ENCODE measurements at regions not wholly inside any gene's neighbourhood (a gene's known extent, or its start where the extent isn't known, plus 50 kb on each side); places are given as distances from the start of the nearest gene placed in this dataset.

GRCh38 chr17:71740866-71741265 lies 380.0 kb upstream of the SOX9 start:
- H3K4me1 ChIP-seq (ENCODE audit: insufficient read depth), result no peaks in the 10 kb centered on the region
- H3K27me3 ChIP-seq (ENCODE audit: insufficient read depth), result no peaks in the 10 kb centered on the region
- H3K36me3 Mint-ChIP-seq (ENCODE audit: low read depth), result no peaks in the 10 kb centered on the region
- no peak overlapping the region for H3K4me3 Mint-ChIP-seq
- H3K4me3 ChIP-seq, result no peak overlapping the region
- no peaks in the 10 kb centered on the region for H3K36me3 ChIP-seq (ENCODE audit: insufficient read depth)
- no peaks in the 10 kb centered on the region for H3K27me3 Mint-ChIP-seq (ENCODE audit: insufficient read depth, low read depth, poor library complexity)
- 0 out of 2 replicates have a peak, but pooled peaks cover 5% of the 10 kb centered on the region for H3K9me2 ChIP-seq (ENCODE audit: insufficient read depth)
- H3K4me1 Mint-ChIP-seq, result no peaks in the 10 kb centered on the region
- no peak overlapping the region for H2AFZ ChIP-seq
- DNase-seq (ENCODE audit: low spot score), result no peak
- TF ChIP-seq POLR2AphosphoS5 (IDR thresholded peaks at IDR 0.05; ENCODE audit: low read depth), result no peak
- TF ChIP-seq CTCF (conservative IDR thresholded peaks at IDR 0.05; ENCODE audit: low read depth in 2 of 2), result no peak
- TF ChIP-seq CREB1 (CRISPR knock-in tag; IDR thresholded peaks at IDR 0.05; ENCODE audit: low read depth), result no peak
- no peak for TF ChIP-seq NANOG (IDR thresholded peaks at IDR 0.05; ENCODE audit: borderline replicate concordance)
- no peak for TF ChIP-seq ZNF331 (CRISPR knock-in tag; IDR thresholded peaks at IDR 0.05; ENCODE audit: low read depth)
- no peak for TF ChIP-seq ZNF462 (CRISPR knock-in tag; IDR thresholded peaks at IDR 0.05)
- TF ChIP-seq EZH2 (IDR thresholded peaks at IDR 0.05; ENCODE audit: low read depth, unreplicated experiment), result no peak
- no peak for TF ChIP-seq ZNF114 (CRISPR knock-in tag; IDR thresholded peaks at IDR 0.05)
- H3K79me2 ChIP-seq (replicated peaks; ENCODE audit: insufficient read depth), result no peaks in the 10 kb centered on the region
- H3K27ac ChIP-seq (ENCODE audit: low read depth), result no peak overlapping the region
- H3K9me3 Mint-ChIP-seq, result no peaks in the 10 kb centered on the region
- no peak overlapping the region for H3K4me2 ChIP-seq
- no peaks in the 10 kb centered on the region for H3F3A ChIP-seq (replicated peaks; ENCODE audit: low read depth)
- H3K27ac Mint-ChIP-seq, result no peak overlapping the region
- H4K20me1 ChIP-seq (replicated peaks; ENCODE audit: insufficient read depth), result no peaks in the 10 kb centered on the region
- no peak for ATAC-seq

All from GM23338 (cell line).